H1 (cell line): ENCODE measurements at regions not wholly inside any gene's neighbourhood (a gene's known extent, or its start where the extent isn't known, plus 50 kb on each side); places are given as distances from the start of the nearest gene placed in this dataset.

Experiments used
- CTCF ChIA-PET: fragments of 300-600 bp; sonication (Branson Sonifier 250); formaldehyde crosslinking; loops from one replicate; lab custom pipeline; 2021; ENCODE audit not compliant: partially characterized antibody; lab: Charles Lee
- POLR2A ChIA-PET: fragments of 300-600 bp; sonication (Branson Sonifier 250); formaldehyde crosslinking; loops from one replicate; lab custom pipeline; 2021; ENCODE audit warnings: inconsistent platforms; ENCODE audit not compliant: partially characterized antibody; lab: Charles Lee
- DNase-seq, 2 experiments: peaks; one replicate each; pipeline versions ENCODE4 v3.0.0 to v3.0.0-alpha.2; 2010 to 2022; ENCODE audit warnings: low spot score in 2 of 2, low read depth in 1 of 2, mixed read lengths in 1 of 2
- FAIRE-seq: peaks from 2 replicates; lab custom pipeline; 2011; peaks lifted over from hg19 to GRCh38; lab: Jason Lieb, UNC
- H2AFZ ChIP-seq: 2 replicates; pipeline ENCODE4 v1.8.1; 2012; ENCODE audit warnings: low read length, inconsistent platforms
- H2AK5ac ChIP-seq: 2 replicates; pipeline ENCODE4 v1.6.1; 2013; ENCODE audit warnings: low read depth, low read length
- H2BK120ac ChIP-seq: replicated peaks from 2 replicates; pipeline ENCODE3; 2013; ENCODE audit warnings: low read depth, low read length, inconsistent platforms
- H2BK12ac ChIP-seq: 2 replicates; pipeline ENCODE4 v1.6.1; 2013; ENCODE audit warnings: low read depth, low read length
- H2BK15ac ChIP-seq: 2 replicates; pipeline ENCODE4 v1.6.1; 2013; ENCODE audit warnings: low read length
- H2BK20ac ChIP-seq: 2 replicates; pipeline ENCODE4 v1.6.1; 2013; ENCODE audit warnings: low read length
- H2BK5ac ChIP-seq: 2 replicates; pipeline ENCODE4 v1.6.1; 2013; ENCODE audit warnings: low read depth, low read length
- H3K14ac ChIP-seq: 2 replicates; pipeline ENCODE4 v1.6.1; 2013; ENCODE audit warnings: inconsistent platforms; ENCODE audit not compliant: insufficient read length
- H3K18ac ChIP-seq: 2 replicates; pipeline ENCODE4 v1.6.1; 2013; ENCODE audit warnings: low read length; ENCODE audit errors: extremely low read depth
- H3K23ac ChIP-seq: 2 replicates; pipeline ENCODE4 v1.6.1; 2013; ENCODE audit warnings: inconsistent platforms; ENCODE audit not compliant: insufficient read length
- H3K23me2 ChIP-seq: 2 replicates; pipeline ENCODE4 v1.6.1; 2013; ENCODE audit warnings: low read depth, low read length
- H3K27ac ChIP-seq: 2 replicates; pipeline ENCODE4 v1.6.1; 2011; ENCODE audit warnings: low read depth, low read length, inconsistent platforms
- H3K27me3 ChIP-seq, 4 experiments: replicated peaks in 1 of 4; 1 replicate in 1 of 4; 2 replicates in 3 of 4; pipeline versions ENCODE4 v1.6.1 to v1.8.1; 2011 to 2013; ENCODE audit warnings: low read length in 3 of 4, mild to moderate bottlenecking in 3 of 4, inconsistent platforms in 2 of 4, mixed read lengths in 2 of 4, moderate library complexity in 1 of 4; ENCODE audit not compliant: control insufficient read depth in 3 of 4, insufficient read depth in 3 of 4; ENCODE audit errors: extremely low read depth in 1 of 4
- H3K36me3 ChIP-seq, 4 experiments: 2 replicates each; pipeline versions ENCODE4 v1.6.1 to v1.8.1; 2011 to 2013; ENCODE audit warnings: mild to moderate bottlenecking in 4 of 4, low read length in 3 of 4, moderate library complexity in 2 of 4, control low read depth in 1 of 4, inconsistent platforms in 1 of 4; ENCODE audit not compliant: insufficient read depth in 4 of 4, control insufficient read depth in 2 of 4
- H3K4ac ChIP-seq: replicated peaks from 2 replicates; pipeline ENCODE3; 2013; ENCODE audit warnings: low read length, low read depth, mixed read lengths, inconsistent platforms; ENCODE audit not compliant: insufficient read length
- H3K4me1 ChIP-seq, 4 experiments: replicated peaks in 1 of 4; 1 replicate in 1 of 4; 2 replicates in 3 of 4; pipeline versions ENCODE4 v1.6.1 to v1.8.1; 2011 to 2013; ENCODE audit warnings: low read length in 3 of 4, inconsistent platforms in 2 of 4, mixed read lengths in 1 of 4; ENCODE audit not compliant: insufficient read depth in 4 of 4, control insufficient read depth in 3 of 4
- H3K4me2 ChIP-seq, 2 experiments: 2 replicates each; pipeline versions ENCODE4 v1.6.1 to v1.8.1; 2011 to 2013; ENCODE audit warnings: low read depth in 2 of 2, low read length in 2 of 2, control low read depth in 1 of 2, inconsistent platforms in 1 of 2, mild to moderate bottlenecking in 1 of 2; ENCODE audit not compliant: insufficient read depth in 1 of 2
- H3K4me3 ChIP-seq, 4 experiments: fragments of 200-600, 300-600 bp in 1 of 4; sonication (generic), shearing (Covaris generic), sonication (Bioruptor Twin) in 1 of 4; 2 replicates each; pipeline versions ENCODE4 v1.5.1 to v1.8.1; 2011 to 2016; ENCODE audit warnings: low read length in 4 of 4, low read depth in 3 of 4, control low read depth in 2 of 4, inconsistent platforms in 2 of 4, mild to moderate bottlenecking in 2 of 4, mixed read lengths in 1 of 4, moderate library complexity in 1 of 4; ENCODE audit not compliant: insufficient read depth in 2 of 4; ENCODE audit errors: extremely low read depth in 1 of 4
- H3K56ac ChIP-seq: replicated peaks from 2 replicates; pipeline ENCODE3; 2013; ENCODE audit warnings: low read depth, mild to moderate bottlenecking, mixed read lengths, low read length, inconsistent platforms; ENCODE audit not compliant: insufficient read length
- H3K79me1 ChIP-seq: 2 replicates; pipeline ENCODE4 v1.6.1; 2013; ENCODE audit warnings: low read depth, low read length, control low read depth
- H3K79me2 ChIP-seq, 2 experiments: 2 replicates each; pipeline versions ENCODE4 v1.6.1 to v1.8.1; 2012 to 2013; ENCODE audit warnings: low read length in 2 of 2, mild to moderate bottlenecking in 2 of 2, inconsistent platforms in 1 of 2; ENCODE audit not compliant: insufficient read depth in 2 of 2, control insufficient read depth in 1 of 2
- H3K9ac ChIP-seq, 4 experiments: replicated peaks in 1 of 4; 1 replicate in 1 of 4; 2 replicates in 3 of 4; pipeline versions ENCODE4 v1.6.1 to v1.8.1; 2011 to 2013; ENCODE audit warnings: low read depth in 3 of 4, low read length in 3 of 4, control low read depth in 2 of 4, mild to moderate bottlenecking in 2 of 4, moderate library complexity in 2 of 4, inconsistent platforms in 1 of 4; ENCODE audit errors: extremely low read depth in 1 of 4
- H3K9me3 ChIP-seq, 2 experiments: 2 replicates each; pipeline versions ENCODE4 v1.6.1 to v1.8.1; 2012 to 2013; ENCODE audit warnings: mild to moderate bottlenecking in 2 of 2, moderate library complexity in 2 of 2, control low read depth in 1 of 2, inconsistent platforms in 1 of 2, low read depth in 1 of 2, low read length in 1 of 2, mixed read lengths in 1 of 2; ENCODE audit not compliant: insufficient read depth in 2 of 2
- H4K20me1 ChIP-seq, 2 experiments: replicated peaks in 1 of 2; 2 replicates each; pipeline versions ENCODE3 to v1.8.1; 2011 to 2013; ENCODE audit warnings: inconsistent platforms in 2 of 2, low read length in 2 of 2, mild to moderate bottlenecking in 1 of 2; ENCODE audit not compliant: insufficient read depth in 2 of 2, control insufficient read depth in 1 of 2
- H4K5ac ChIP-seq: 2 replicates; pipeline ENCODE4 v1.6.1; 2013; ENCODE audit warnings: low read length, low read depth, mixed read lengths, inconsistent platforms; ENCODE audit not compliant: insufficient read length
- H4K8ac ChIP-seq: 2 replicates; pipeline ENCODE4 v1.8.0; 2013; ENCODE audit warnings: mild to moderate bottlenecking, moderate library complexity, low read length, inconsistent platforms; ENCODE audit not compliant: insufficient read depth; ENCODE audit errors: extremely low read depth
- H4K91ac ChIP-seq: replicated peaks from 2 replicates; pipeline ENCODE3; 2013; ENCODE audit warnings: low read length, mixed read lengths, inconsistent platforms; ENCODE audit not compliant: insufficient read length
- ATF3 ChIP-seq: IDR thresholded peaks from 2 replicates; pipeline ENCODE4 v1.6.1; 2011; ENCODE audit warnings: low read depth, mild to moderate bottlenecking, low read length; ENCODE audit not compliant: insufficient read depth
- CBX5 ChIP-seq: fragments of 300-800, 300-1000 bp; sonication (generic); IDR thresholded peaks from 2 replicates; pipeline ENCODE4 v1.7.1; 2016; ENCODE audit warnings: antibody characterized with exemption, low read length, low read depth
- CTBP2 ChIP-seq: IDR thresholded peaks from 2 replicates; pipeline ENCODE4 v1.7.0; 2011; ENCODE audit warnings: borderline replicate concordance, mild to moderate bottlenecking, moderate library complexity, mixed read lengths, low read length; ENCODE audit not compliant: insufficient read depth, insufficient read length
- E2F6 ChIP-seq: IDR thresholded peaks from 2 replicates; pipeline ENCODE4 v1.6.1; 2012; ENCODE audit warnings: inconsistent platforms
- GABPA ChIP-seq: IDR thresholded peaks from 2 replicates; pipeline ENCODE4 v1.6.1; 2011; ENCODE audit warnings: mild to moderate bottlenecking, low read length, moderate library complexity, borderline replicate concordance; ENCODE audit not compliant: insufficient read depth
- KDM1A ChIP-seq: fragments of 200-600, 300-600 bp; sonication (generic); IDR thresholded peaks from 2 replicates; pipeline ENCODE4 v1.7.1; 2016; ENCODE audit warnings: mild to moderate bottlenecking, low read length, borderline replicate concordance
- MAX ChIP-seq: IDR thresholded peaks from 2 replicates; pipeline ENCODE4 v1.6.1; 2012; ENCODE audit warnings: inconsistent platforms
- POLR2AphosphoS5 ChIP-seq: IDR thresholded peaks from 2 replicates; pipeline ENCODE4 v1.6.1; 2011; ENCODE audit warnings: low read depth, low read length
- RAD21 ChIP-seq, 2 experiments: IDR thresholded peaks in 1 of 2; conservative IDR thresholded peaks in 1 of 2; 2 replicates each; pipeline ENCODE4 v1.6.1; 2011; ENCODE audit warnings: low read depth in 2 of 2, low read length in 2 of 2, improper control_type of control experiment in 1 of 2, inconsistent platforms in 1 of 2, mild to moderate bottlenecking in 1 of 2, moderate library complexity in 1 of 2
- SIRT6 ChIP-seq: IDR thresholded peaks from one replicate; pipeline ENCODE4 v1.7.1; 2012; ENCODE audit warnings: low read length, inconsistent platforms
- SUZ12 ChIP-seq: fragments of 200-600 bp; sonication (generic); IDR thresholded peaks from 2 replicates; pipeline ENCODE4 v1.6.1; 2012; ENCODE audit warnings: mild to moderate bottlenecking, inconsistent platforms, low read length, moderate library complexity, mixed read lengths
- TAF7 ChIP-seq: optimal IDR thresholded peaks from 2 replicates; pipeline ENCODE3; 2011; ENCODE audit warnings: low read depth, mild to moderate bottlenecking, inconsistent platforms, low read length, moderate library complexity, borderline replicate concordance
- TCF12 ChIP-seq: IDR thresholded peaks from 2 replicates; pipeline ENCODE4 v1.6.1; 2011; ENCODE audit warnings: low read depth, mild to moderate bottlenecking, low read length
- WGBS, 2 experiments: shearing (Covaris generic) in 1 of 2; methylation state at CpG; one replicate each; pipeline versions ENCODE4 v1.1.6 to v1.1.7; 2013 to 2015; ENCODE audit warnings: low lambda C conversion rate in 2 of 2, mixed read lengths in 2 of 2, inconsistent platforms in 1 of 2, low coverage in 1 of 2, missing lambda C conversion rate in 1 of 2; ENCODE audit not compliant: insufficient replicate concordance in 2 of 2, insufficient coverage in 1 of 2, insufficient read length in 1 of 2; ENCODE audit errors: extremely low coverage in 1 of 2, missing lambda C conversion rate in 1 of 2; 5-methylcytosine and 5-hydroxymethylcytosine counted together

GRCh38 chr2:189366349-189366748 is 74.9 kb upstream of the WDR75 start:
- no peak for FAIRE-seq
- ChIA-PET CTCF (interaction anchor here (1.3 to 1.5 kb wide), 2 partner anchors 46 to 223 kb away, joined by 3 to 4 read pairs; no protein-coding TSS in a partner anchor), POLR2A (no interaction called here)
- no peak overlapping the region for H3K23ac ChIP-seq
- no peaks in the 10 kb centered on the region for H3K4me1 ChIP-seq
- no peaks in the 10 kb centered on the region for H3K9me3 ChIP-seq
- H4K91ac ChIP-seq, result no peak overlapping the region
- no peak overlapping the region for H2BK15ac ChIP-seq
- no peaks in the 10 kb centered on the region for H3K27me3 ChIP-seq
- no peaks in the 10 kb centered on the region for H3K79me1 ChIP-seq
- no peak overlapping the region for H2BK5ac ChIP-seq
- no peaks in the 10 kb centered on the region for H3K36me3 ChIP-seq
- H3K14ac ChIP-seq, result no peak overlapping the region
- H3K4ac ChIP-seq, result no peak overlapping the region
- no peak overlapping the region for H2BK12ac ChIP-seq
- no peak overlapping the region for H3K56ac ChIP-seq
- no peak overlapping the region for H3K4me3 ChIP-seq
- H4K20me1 ChIP-seq, result no peaks in the 10 kb centered on the region
- H4K8ac ChIP-seq, result no peak overlapping the region
- no peaks in the 10 kb centered on the region for H3K79me2 ChIP-seq
- WGBS, 2 experiments, result 94% methylated on average over 3 of the region's 3 CpGs; no CpG with 5 or more reads in 1 of the 2 experiments
- H2AFZ ChIP-seq, result no peak overlapping the region
- no peak overlapping the region for H3K9ac ChIP-seq
- no peak overlapping the region for H2BK120ac ChIP-seq
- H3K27ac ChIP-seq, result no peak overlapping the region
- H4K5ac ChIP-seq, result no peak overlapping the region
- no peak overlapping the region for H3K18ac ChIP-seq
- no peak overlapping the region for H2AK5ac ChIP-seq
- no peak for DNase-seq
- no peak overlapping the region for H3K4me2 ChIP-seq
- no peak overlapping the region for H2BK20ac ChIP-seq
- H3K23me2 ChIP-seq, result no peaks in the 10 kb centered on the region; the same call in 1 of the 2 replicates
- no peak for TF ChIP-seq KDM1A
- no peak for TF ChIP-seq CTBP2
- no peak for TF ChIP-seq ATF3
- TF ChIP-seq TCF12, result no peak
- no peak for TF ChIP-seq MAX
- TF ChIP-seq SUZ12, result no peak
- no peak for TF ChIP-seq POLR2AphosphoS5
- TF ChIP-seq TAF7, result no peak
- no peak for TF ChIP-seq GABPA
- no peak for TF ChIP-seq RAD21 (IDR thresholded peaks at IDR 0.05 in 1 of 2, conservative IDR thresholded peaks at IDR 0.05 in 1 of 2; ENCODE audit: low read depth in 2 of 2, low read length in 2 of 2)
- no peak for TF ChIP-seq E2F6
- TF ChIP-seq CBX5, result no peak
- TF ChIP-seq SIRT6, result no peak
